Sigmoid colon (tissue), 4 donors: ENCODE measurements at regions not wholly inside any gene's neighbourhood (a gene's known extent, or its start where the extent isn't known, plus 50 kb on each side); places are given as distances from the start of the nearest gene placed in this dataset.
"Not testable (repeated sequence)": the region's sequence is repeated elsewhere in the genome, so short reads cannot be mapped to it uniquely, and the experiment has no call there.

Source experiments
- CTCF ChIP-seq, 4 experiments: fragments of 450-650 bp in 3 of 4; fragments of 200-600 bp in 1 of 4; IDR thresholded peaks; one replicate each; pipeline ENCODE4 v1.5.1; 2016 to 2019; ENCODE audit warnings: antibody characterized with exemption in 4 of 4, mild to moderate bottlenecking in 3 of 4, moderate library complexity in 2 of 4
- POLR2AphosphoS5 ChIP-seq, 4 donors: sonication (generic); formaldehyde crosslinking; IDR thresholded peaks; one replicate each; pipeline ENCODE4 v1.6.1; 2017; ENCODE audit warnings: antibody characterized with exemption in 4 of 4

- not testable (repeated sequence) for TF ChIP-seq CTCF (IDR thresholded peaks at IDR 0.05)
- peak in 3 of 4 donors; percentile 11 to 33 (median 16) for TF ChIP-seq POLR2AphosphoS5 (IDR thresholded peaks at IDR 0.05)
These were observed 291.4 kb upstream of the PRSS16 start for GRCh38 chr6:26956078-26956600.
